Stimulated activated CD4-positive, alpha-beta T cell treated with anti-CD3 and anti-CD28 coated beads, Interleukin-15, amount 100 ng/mL, for 24 hours (primary cell): ENCODE measurements at regions not wholly inside any gene's neighbourhood (a gene's known extent, or its start where the extent isn't known, plus 50 kb on each side); places are given as distances from the start of the nearest gene placed in this dataset.

Experiments used
- DNase-seq: peaks from one replicate; pipeline ENCODE4 v3.0.0-alpha.2; 2020

GRCh38 chr2:38509947-38510326, 92.8 kb downstream of the HNRNPLL start:
- no peak for DNase-seq

GRCh38 chr2:38509314-38509946, 93.3 kb downstream of the HNRNPLL start:
- DNase-seq = no peak

GRCh38 chr2:38508311-38509039, 94.3 kb downstream of the HNRNPLL start:
- DNase-seq = peak; percentile 93

- no peak for DNase-seq
Observed at GRCh38 chr2:38507712-38508111, 95.0 kb downstream of the HNRNPLL start.

GRCh38 chr2:38505779-38506178, 96.9 kb downstream of the HNRNPLL start:
- DNase-seq = no peak

- no peak for DNase-seq
Observed at GRCh38 chr2:38504169-38504568, 98.6 kb downstream of the HNRNPLL start.

- no peak for DNase-seq
Observed at GRCh38 chr2:38502107-38502506, 100.6 kb downstream of the HNRNPLL start.

- DNase-seq = no peak
Observed at GRCh38 chr2:38500283-38500634, 102.5 kb downstream of the HNRNPLL start.

GRCh38 chr2:38499548-38500282, 103.0 kb downstream of the HNRNPLL start:
- no peak for DNase-seq

GRCh38 chr2:38498045-38498481, 104.7 kb downstream of the HNRNPLL start:
- no peak for DNase-seq

GRCh38 chr2:38497670-38498037, 105.1 kb downstream of the HNRNPLL start:
- DNase-seq = no peak

GRCh38 chr2:38496927-38497669, 105.6 kb downstream of the HNRNPLL start:
- no peak for DNase-seq

- no peak for DNase-seq
Observed at GRCh38 chr2:38495880-38496279, 106.8 kb downstream of the HNRNPLL start.

- no peak for DNase-seq
Observed at GRCh38 chr2:38494394-38494793, 108.3 kb downstream of the HNRNPLL start.

GRCh38 chr2:38492042-38492615, 110.6 kb downstream of the HNRNPLL start:
- DNase-seq = no peak

- DNase-seq = no peak
Observed at GRCh38 chr2:38491436-38491835, 111.3 kb downstream of the HNRNPLL start.

GRCh38 chr2:38489846-38490245, 112.8 kb upstream of the ATL2 start:
- DNase-seq = no peak

GRCh38 chr2:38487852-38488251, 110.8 kb upstream of the ATL2 start:
- DNase-seq = no peak

- DNase-seq = no peak
Observed at GRCh38 chr2:38486213-38487026, 109.3 kb upstream of the ATL2 start.

- DNase-seq = no peak
Observed at GRCh38 chr2:38485734-38486133, 108.7 kb upstream of the ATL2 start.

GRCh38 chr2:38484957-38485356, 107.9 kb upstream of the ATL2 start:
- DNase-seq = no peak
